PC-9 (cell line): ENCODE measurements at regions not wholly inside any gene's neighbourhood (a gene's known extent, or its start where the extent isn't known, plus 50 kb on each side); places are given as distances from the start of the nearest gene placed in this dataset.

Experiments
- BruUV-seq: library from RNA; stranded (reverse); fragments of 400-500 nt; replicated peaks from 2 replicates; lab custom pipeline; 2021; lab: Mats Ljungman, UMichigan
- CTCF ChIA-PET: fragments of 300-600 bp; sonication (Branson Sonifier 250); formaldehyde crosslinking; loops from one replicate; lab custom pipeline; 2022; ENCODE audit warnings: antibody characterized with exemption; lab: Charles Lee
- POLR2A ChIA-PET: fragments of 300-600 bp; sonication (Branson Sonifier 250); formaldehyde crosslinking; loops from one replicate; lab custom pipeline; 2022; ENCODE audit warnings: antibody characterized with exemption; ENCODE audit not compliant: unreplicated experiment; lab: Charles Lee
- DNase-seq, 2 experiments: peaks; one replicate each; pipeline versions ENCODE4 v3.0.0 to v3.0.0-alpha.2; 2015 to 2022; ENCODE audit warnings: mixed read lengths in 1 of 2
- H2AFZ ChIP-seq: fragments of 200-600 bp; sonication (generic); 2 replicates; pipeline ENCODE4 v1.8.1; 2017; ENCODE audit warnings: antibody characterized with exemption
- H3F3A ChIP-seq: fragments of 200-600 bp; sonication (generic); 2 replicates; pipeline ENCODE4 v1.8.1; 2017; ENCODE audit warnings: antibody characterized with exemption, mild to moderate bottlenecking, low read depth; ENCODE audit not compliant: insufficient read depth
- H3K27ac ChIP-seq: fragments of 200-600 bp; sonication (generic); 2 replicates; pipeline ENCODE4 v1.6.1; 2016; ENCODE audit warnings: mixed run types
- H3K27me3 ChIP-seq: fragments of 200-600 bp; sonication (generic); 2 replicates; pipeline ENCODE4 v1.6.1; 2016; ENCODE audit warnings: low read depth, mixed run types; ENCODE audit not compliant: insufficient read depth
- H3K36me3 ChIP-seq: fragments of 200-600 bp; sonication (generic); 2 replicates; pipeline ENCODE4 v1.6.1; 2016; ENCODE audit warnings: low read depth, mixed run types
- H3K4me1 ChIP-seq: fragments of 200-600 bp; sonication (generic); replicated peaks from 2 replicates; pipeline ENCODE4 v1.6.1; 2016; ENCODE audit warnings: mixed run types; ENCODE audit not compliant: insufficient read depth
- H3K4me2 ChIP-seq: fragments of 200-600 bp; sonication (generic); 2 replicates; pipeline ENCODE4 v1.6.1; 2017; ENCODE audit warnings: mixed run types
- H3K4me3 ChIP-seq: fragments of 200-600 bp; sonication (generic); 2 replicates; pipeline ENCODE4 v1.6.1; 2016; ENCODE audit warnings: mixed run types
- H3K79me2 ChIP-seq: fragments of 200-600 bp; sonication (generic); 2 replicates; pipeline ENCODE4 v1.6.1; 2017; ENCODE audit warnings: low read depth, mixed run types
- H3K9me2 ChIP-seq: fragments of 200-600 bp; sonication (generic); 2 replicates; pipeline ENCODE4 v1.8.1; 2017; ENCODE audit warnings: mild to moderate bottlenecking; ENCODE audit not compliant: insufficient read depth
- H3K9me3 ChIP-seq: fragments of 200-600 bp; sonication (generic); 2 replicates; pipeline ENCODE4 v1.8.1; 2016; ENCODE audit warnings: low read depth; ENCODE audit not compliant: insufficient read depth
- H4K20me1 ChIP-seq: fragments of 200-600 bp; sonication (generic); 2 replicates; pipeline ENCODE4 v1.8.1; 2017; ENCODE audit not compliant: insufficient read depth
- EZH2 ChIP-seq: fragments of 200-600 bp; sonication (generic); IDR thresholded peaks from 2 replicates; pipeline ENCODE4 v1.8.0; 2017; ENCODE audit warnings: antibody characterized with exemption, low read depth
- intact Hi-C: fragments of 100-400 bp; cut with micrococcal nuclease; formaldehyde crosslinking; loops from one replicate; pipeline ENCODE4 v1.10.0; 2022; ENCODE audit not compliant: unreplicated experiment
- TF ChIP-seq, protein P1 (sequence below): fragments of 200-600 bp; sonication (generic); conservative IDR thresholded peaks from 2 replicates; pipeline ENCODE4 v1.6.1; 2017; ENCODE audit warnings: mixed run types, antibody characterized with exemption, mild to moderate bottlenecking, moderate library complexity

DNA sequence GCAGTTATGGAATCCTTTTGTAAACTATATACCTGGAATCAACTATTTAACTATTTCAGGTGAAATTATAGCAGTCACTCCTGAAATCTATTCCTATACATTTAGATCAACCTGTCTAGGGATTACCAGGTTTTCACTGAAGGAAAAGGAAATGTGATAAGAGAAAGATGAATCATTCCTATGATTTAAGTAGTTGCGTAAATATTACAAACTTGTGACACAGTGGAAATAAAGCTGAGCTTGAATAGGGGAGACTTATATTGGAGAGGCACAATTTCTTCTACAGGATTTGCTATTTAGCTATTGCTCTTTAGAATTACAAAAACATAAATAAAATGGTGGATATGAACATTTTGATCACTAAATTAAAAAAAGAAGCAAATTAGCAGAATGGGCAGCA, 284.1 kb upstream of the EPHA5 start:
- no peak for DNase-seq
- intact Hi-C loops, result no loop called here
- no peaks in the 10 kb centered on the region for H3F3A ChIP-seq
- no peaks in the 10 kb centered on the region for H3K27me3 ChIP-seq
- H3K4me2 ChIP-seq, result no peak overlapping the region
- no peaks in the 10 kb centered on the region for H3K9me2 ChIP-seq
- H2AFZ ChIP-seq, result no peak overlapping the region
- no peaks in the 10 kb centered on the region for H4K20me1 ChIP-seq
- no peak overlapping the region for H3K4me3 ChIP-seq
- H3K4me1 ChIP-seq, result no peaks in the 10 kb centered on the region
- no peaks in the 10 kb centered on the region for H3K9me3 ChIP-seq
- no peaks in the 10 kb centered on the region for H3K79me2 ChIP-seq
- ChIA-PET POLR2A (no interaction called here), CTCF (no interaction called here)
- BruUV-seq, result no TSS peak
- H3K27ac ChIP-seq, result no peak overlapping the region
- H3K36me3 ChIP-seq, result no peaks in the 10 kb centered on the region
- TF ChIP-seq, protein P1, sequence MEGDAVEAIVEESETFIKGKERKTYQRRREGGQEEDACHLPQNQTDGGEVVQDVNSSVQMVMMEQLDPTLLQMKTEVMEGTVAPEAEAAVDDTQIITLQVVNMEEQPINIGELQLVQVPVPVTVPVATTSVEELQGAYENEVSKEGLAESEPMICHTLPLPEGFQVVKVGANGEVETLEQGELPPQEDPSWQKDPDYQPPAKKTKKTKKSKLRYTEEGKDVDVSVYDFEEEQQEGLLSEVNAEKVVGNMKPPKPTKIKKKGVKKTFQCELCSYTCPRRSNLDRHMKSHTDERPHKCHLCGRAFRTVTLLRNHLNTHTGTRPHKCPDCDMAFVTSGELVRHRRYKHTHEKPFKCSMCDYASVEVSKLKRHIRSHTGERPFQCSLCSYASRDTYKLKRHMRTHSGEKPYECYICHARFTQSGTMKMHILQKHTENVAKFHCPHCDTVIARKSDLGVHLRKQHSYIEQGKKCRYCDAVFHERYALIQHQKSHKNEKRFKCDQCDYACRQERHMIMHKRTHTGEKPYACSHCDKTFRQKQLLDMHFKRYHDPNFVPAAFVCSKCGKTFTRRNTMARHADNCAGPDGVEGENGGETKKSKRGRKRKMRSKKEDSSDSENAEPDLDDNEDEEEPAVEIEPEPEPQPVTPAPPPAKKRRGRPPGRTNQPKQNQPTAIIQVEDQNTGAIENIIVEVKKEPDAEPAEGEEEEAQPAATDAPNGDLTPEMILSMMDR, result no peak
- no peak for TF ChIP-seq EZH2

DNA sequence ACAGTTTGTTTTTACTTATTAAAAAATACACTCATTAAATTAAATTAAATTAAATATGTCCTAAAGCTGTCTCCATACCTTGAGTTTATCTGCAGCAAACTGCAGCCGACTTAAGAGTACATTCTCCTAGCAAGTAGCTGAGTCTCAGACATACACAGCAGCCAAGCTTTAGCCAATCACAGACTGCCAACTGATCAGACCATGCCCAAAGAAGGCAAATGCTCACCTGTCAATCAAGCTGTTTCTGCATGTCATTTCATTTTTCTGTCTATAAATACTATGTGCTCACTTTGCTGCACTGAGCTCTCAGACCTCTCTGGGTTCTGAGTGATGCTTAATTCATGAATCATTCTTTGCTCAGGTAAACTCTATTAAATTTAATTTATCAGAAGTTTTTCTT, 280.9 kb upstream of the EPHA5 start:
- DNase-seq, result no peak
- intact Hi-C loops, result no loop called here
- Histone ChIP-seq H3K79me2 (no peaks in the 10 kb centered on the region), H3K36me3 (no peaks in the 10 kb centered on the region), H3K4me1 (no peaks in the 10 kb centered on the region), H3K9me2 (no peaks in the 10 kb centered on the region), H4K20me1 (no peaks in the 10 kb centered on the region), H3K27me3 (no peaks in the 10 kb centered on the region), H3K4me2 (no peak overlapping the region), H3K9me3 (no peaks in the 10 kb centered on the region), H3F3A (no peaks in the 10 kb centered on the region), H2AFZ (no peak overlapping the region), H3K27ac (no peak overlapping the region), H3K4me3 (no peak overlapping the region)
- BruUV-seq, result no TSS peak
- ChIA-PET POLR2A (no interaction called here), CTCF (no interaction called here)
- TF ChIP-seq, protein P1, result no peak
- no peak for TF ChIP-seq EZH2

DNA sequence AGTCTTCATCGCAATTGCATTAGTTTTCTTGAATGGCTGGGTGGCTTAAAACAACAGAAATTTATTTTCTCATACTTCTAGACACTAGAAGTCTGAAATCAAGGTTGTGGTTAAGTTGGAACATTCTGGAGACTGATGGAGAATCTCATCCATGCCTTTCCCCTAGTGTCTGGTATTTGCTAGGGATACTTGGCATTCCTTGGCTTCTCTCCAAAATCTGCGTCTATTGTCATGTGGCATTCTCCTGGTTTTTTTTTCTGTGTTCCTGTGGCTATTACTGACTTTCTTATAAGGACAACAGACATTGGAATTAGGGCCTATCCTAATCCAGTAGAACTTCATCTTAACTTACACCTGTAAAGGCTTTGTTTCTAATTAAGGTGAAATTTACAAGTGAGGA, 272.8 kb upstream of the EPHA5 start:
- no TSS peak for BruUV-seq
- no peak overlapping the region for H3K27ac ChIP-seq
- H3K9me3 ChIP-seq, result no peaks in the 10 kb centered on the region
- TF ChIP-seq, protein P1, result no peak
- TF ChIP-seq EZH2, result no peak
- intact Hi-C loops, result no loop called here
- no peak overlapping the region for H3K4me2 ChIP-seq
- H3K9me2 ChIP-seq, result no peaks in the 10 kb centered on the region
- ChIA-PET POLR2A (no interaction called here), CTCF (no interaction called here)
- H3K27me3 ChIP-seq, result no peaks in the 10 kb centered on the region
- H4K20me1 ChIP-seq, result no peaks in the 10 kb centered on the region
- H3K4me3 ChIP-seq, result no peak overlapping the region
- H3K79me2 ChIP-seq, result no peaks in the 10 kb centered on the region
- no peaks in the 10 kb centered on the region for H3K36me3 ChIP-seq
- no peaks in the 10 kb centered on the region for H3K4me1 ChIP-seq
- no peak overlapping the region for H2AFZ ChIP-seq
- peak; percentile 22 to 47 for DNase-seq
- no peaks in the 10 kb centered on the region for H3F3A ChIP-seq
